ENCODE measurements at regions not wholly inside any gene's neighbourhood (a gene's known extent, or its start where the extent isn't known, plus 50 kb on each side); places are given as distances from the start of the nearest gene placed in this dataset.

GRCh38 chr9:82531795-82532194 is 531.1 kb downstream of the RASEF start:
- ATAC-seq: no peak
- Histone ChIP-seq H3K36me3 (ENCODE audit: control insufficient read depth, insufficient read depth, low read length) (no peaks in the 10 kb centered on the region), H3K9ac (ENCODE audit: insufficient read depth in 1 of 2, low read depth in 2 of 2, low read length in 2 of 2) (no peak overlapping the region), H3K27ac (ENCODE audit: extremely low read depth, low read depth, low read length) (no peak overlapping the region), H3K27me3 (ENCODE audit: control insufficient read depth in 2 of 2, insufficient read depth in 2 of 2, low read length in 2 of 2) (no peaks in the 10 kb centered on the region), H4K20me1 (replicated peaks; ENCODE audit: control insufficient read depth, insufficient read depth, low read length) (no peaks in the 10 kb centered on the region), H3K79me2 (ENCODE audit: control insufficient read depth, insufficient read depth, low read length) (no peaks in the 10 kb centered on the region), H3K9me1 (ENCODE audit: control insufficient read depth, insufficient read depth, low read length) (no peaks in the 10 kb centered on the region), H3K9me3 (replicated peaks; ENCODE audit: control insufficient read depth, insufficient read depth, low read depth, low read length) (no peaks in the 10 kb centered on the region), H3K4me2 (ENCODE audit: insufficient read depth, low read length) (no peak overlapping the region), H2AFZ (ENCODE audit: low read depth, low read length) (no peak overlapping the region), H3K4me3 (no peak overlapping the region), H3K4me1 (replicated peaks in 1 of 2; ENCODE audit: control insufficient read depth in 2 of 2, insufficient read depth in 2 of 2, low read length in 2 of 2) (no peaks in the 10 kb centered on the region)
- ChIA-PET CTCF (ENCODE audit: low intra/inter-chr PET ratio) (no interaction called here), POLR2A (no interaction called here)
- no TSS peak for BruUV-seq (replicated peaks)
- in situ Hi-C loops (cut with MboI): no loop called here
- DNase-seq (ENCODE audit: extremely low read depth in 1 of 4, low spot score in 3 of 4): no peak
- intact Hi-C loops (cut with micrococcal nuclease): no loop called here
- TF ChIP-seq PTBP1 (IDR thresholded peaks at IDR 0.05; ENCODE audit: low read depth, low read length) (no peak), DACH1 (IDR thresholded peaks at IDR 0.05; ENCODE audit: partially characterized antibody) (no peak), ZNF239 (CRISPR knock-in tag; IDR thresholded peaks at IDR 0.05) (no peak), CHD1 (IDR thresholded peaks at IDR 0.05; ENCODE audit: low read length) (no peak), NKRF (IDR thresholded peaks at IDR 0.05; ENCODE audit: borderline replicate concordance) (no peak), HMGN3 (IDR thresholded peaks at IDR 0.05; ENCODE audit: borderline replicate concordance, extremely low read depth, insufficient read length, low read depth, low read length) (no peak), ZNF707 (CRISPR knock-in tag; conservative IDR thresholded peaks at IDR 0.05) (no peak), NUFIP1 (IDR thresholded peaks at IDR 0.05; ENCODE audit: partially characterized antibody) (no peak), ZNF121 (CRISPR knock-in tag; conservative IDR thresholded peaks at IDR 0.05) (no peak), ELF1 (tag; IDR thresholded peaks at IDR 0.05) (no peak), ZNF609 (CRISPR knock-in tag; IDR thresholded peaks at IDR 0.05; ENCODE audit: borderline replicate concordance) (no peak), MIER1 (IDR thresholded peaks at IDR 0.05; ENCODE audit: low read depth) (no peak), ELF4 (CRISPR knock-in tag; IDR thresholded peaks at IDR 0.05) (no peak), GATA2 (CRISPR knock-in tag; IDR thresholded peaks at IDR 0.05) (no peak), MAFF (IDR thresholded peaks at IDR 0.05; ENCODE audit: low read length) (no peak), E4F1 (CRISPR knock-in tag; IDR thresholded peaks at IDR 0.05; ENCODE audit: borderline replicate concordance) (no peak)
- FAIRE-seq: no peak

Measured in K562 (cell line).